ENCODE measurements at regions not wholly inside any gene's neighbourhood (a gene's known extent, or its start where the extent isn't known, plus 50 kb on each side); places are given as distances from the start of the nearest gene placed in this dataset.

DNA sequence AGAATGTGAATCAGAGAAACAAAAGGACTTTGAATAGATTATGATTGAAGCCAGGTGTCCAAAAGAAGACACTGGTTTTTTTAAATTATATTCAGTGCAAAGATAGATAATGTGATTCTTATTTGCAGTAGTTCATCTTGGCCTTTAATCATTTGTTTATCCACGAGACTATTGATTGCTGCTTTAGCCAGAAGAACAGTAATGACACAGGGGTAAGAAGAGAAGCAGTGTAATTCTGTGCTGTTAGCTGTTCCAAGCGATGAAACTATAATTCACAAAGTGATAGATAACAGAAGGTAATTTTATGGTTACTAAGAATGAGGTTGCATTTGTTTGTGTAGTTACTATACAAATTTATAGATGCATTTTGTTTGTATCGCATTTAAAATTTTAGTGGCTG lies 311.6 kb downstream of the MZT1 start:
- TF ChIP-seq, protein P1, sequence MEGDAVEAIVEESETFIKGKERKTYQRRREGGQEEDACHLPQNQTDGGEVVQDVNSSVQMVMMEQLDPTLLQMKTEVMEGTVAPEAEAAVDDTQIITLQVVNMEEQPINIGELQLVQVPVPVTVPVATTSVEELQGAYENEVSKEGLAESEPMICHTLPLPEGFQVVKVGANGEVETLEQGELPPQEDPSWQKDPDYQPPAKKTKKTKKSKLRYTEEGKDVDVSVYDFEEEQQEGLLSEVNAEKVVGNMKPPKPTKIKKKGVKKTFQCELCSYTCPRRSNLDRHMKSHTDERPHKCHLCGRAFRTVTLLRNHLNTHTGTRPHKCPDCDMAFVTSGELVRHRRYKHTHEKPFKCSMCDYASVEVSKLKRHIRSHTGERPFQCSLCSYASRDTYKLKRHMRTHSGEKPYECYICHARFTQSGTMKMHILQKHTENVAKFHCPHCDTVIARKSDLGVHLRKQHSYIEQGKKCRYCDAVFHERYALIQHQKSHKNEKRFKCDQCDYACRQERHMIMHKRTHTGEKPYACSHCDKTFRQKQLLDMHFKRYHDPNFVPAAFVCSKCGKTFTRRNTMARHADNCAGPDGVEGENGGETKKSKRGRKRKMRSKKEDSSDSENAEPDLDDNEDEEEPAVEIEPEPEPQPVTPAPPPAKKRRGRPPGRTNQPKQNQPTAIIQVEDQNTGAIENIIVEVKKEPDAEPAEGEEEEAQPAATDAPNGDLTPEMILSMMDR (conservative IDR thresholded peaks at IDR 0.05 in 1 of 2, IDR thresholded peaks at IDR 0.05 in 1 of 2; ENCODE audit: low read depth in 1 of 2, low read length in 2 of 2) = no peak
- TF ChIP-seq EZH2 (IDR thresholded peaks at IDR 0.05; ENCODE audit: low read length, missing control alignments) = no peak

Data from fibroblast of lung (primary cell).